ENCODE measurements at regions not wholly inside any gene's neighbourhood (a gene's known extent, or its start where the extent isn't known, plus 50 kb on each side); places are given as distances from the start of the nearest gene placed in this dataset.

DNA sequence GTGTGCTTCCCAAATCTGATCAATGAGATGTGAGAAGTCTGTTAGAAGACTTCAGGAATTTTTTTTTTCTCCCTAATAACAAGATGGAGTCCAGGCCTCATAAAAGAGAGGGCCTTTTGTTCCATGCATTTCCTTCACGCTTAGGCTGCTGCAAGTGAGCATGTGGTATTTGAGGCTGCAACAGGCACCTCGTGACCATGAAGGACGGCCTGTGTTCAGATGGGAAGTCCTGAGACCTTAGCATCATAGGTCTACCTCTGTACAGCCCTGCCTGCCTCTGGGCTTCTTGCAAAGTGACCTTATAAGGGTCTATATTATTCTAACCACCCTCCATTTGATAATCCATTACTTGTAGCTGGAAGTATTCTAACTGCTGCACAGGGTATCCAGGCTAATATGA is 86.6 kb downstream of the BOD1 start:
- TF ChIP-seq, protein P1, sequence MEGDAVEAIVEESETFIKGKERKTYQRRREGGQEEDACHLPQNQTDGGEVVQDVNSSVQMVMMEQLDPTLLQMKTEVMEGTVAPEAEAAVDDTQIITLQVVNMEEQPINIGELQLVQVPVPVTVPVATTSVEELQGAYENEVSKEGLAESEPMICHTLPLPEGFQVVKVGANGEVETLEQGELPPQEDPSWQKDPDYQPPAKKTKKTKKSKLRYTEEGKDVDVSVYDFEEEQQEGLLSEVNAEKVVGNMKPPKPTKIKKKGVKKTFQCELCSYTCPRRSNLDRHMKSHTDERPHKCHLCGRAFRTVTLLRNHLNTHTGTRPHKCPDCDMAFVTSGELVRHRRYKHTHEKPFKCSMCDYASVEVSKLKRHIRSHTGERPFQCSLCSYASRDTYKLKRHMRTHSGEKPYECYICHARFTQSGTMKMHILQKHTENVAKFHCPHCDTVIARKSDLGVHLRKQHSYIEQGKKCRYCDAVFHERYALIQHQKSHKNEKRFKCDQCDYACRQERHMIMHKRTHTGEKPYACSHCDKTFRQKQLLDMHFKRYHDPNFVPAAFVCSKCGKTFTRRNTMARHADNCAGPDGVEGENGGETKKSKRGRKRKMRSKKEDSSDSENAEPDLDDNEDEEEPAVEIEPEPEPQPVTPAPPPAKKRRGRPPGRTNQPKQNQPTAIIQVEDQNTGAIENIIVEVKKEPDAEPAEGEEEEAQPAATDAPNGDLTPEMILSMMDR (IDR thresholded peaks at IDR 0.05; ENCODE audit: unreplicated experiment) = no peak
- H3K36me3 Mint-ChIP-seq (ENCODE audit: low read depth, unreplicated experiment) = no peaks in the 10 kb centered on the region
- H3K4me3 Mint-ChIP-seq (ENCODE audit: unreplicated experiment) = no peak overlapping the region
- DNase-seq (ENCODE audit: low spot score) = no peak
- H3K9me3 Mint-ChIP-seq (ENCODE audit: unreplicated experiment) = no peaks in the 10 kb centered on the region
- no peaks in the 10 kb centered on the region for H3K4me1 Mint-ChIP-seq (ENCODE audit: unreplicated experiment)
- H3K27ac Mint-ChIP-seq (ENCODE audit: unreplicated experiment) = no peak overlapping the region
- peaks cover 3% of the 10 kb centered on the region for H3K27me3 Mint-ChIP-seq (ENCODE audit: unreplicated experiment)

DNA sequence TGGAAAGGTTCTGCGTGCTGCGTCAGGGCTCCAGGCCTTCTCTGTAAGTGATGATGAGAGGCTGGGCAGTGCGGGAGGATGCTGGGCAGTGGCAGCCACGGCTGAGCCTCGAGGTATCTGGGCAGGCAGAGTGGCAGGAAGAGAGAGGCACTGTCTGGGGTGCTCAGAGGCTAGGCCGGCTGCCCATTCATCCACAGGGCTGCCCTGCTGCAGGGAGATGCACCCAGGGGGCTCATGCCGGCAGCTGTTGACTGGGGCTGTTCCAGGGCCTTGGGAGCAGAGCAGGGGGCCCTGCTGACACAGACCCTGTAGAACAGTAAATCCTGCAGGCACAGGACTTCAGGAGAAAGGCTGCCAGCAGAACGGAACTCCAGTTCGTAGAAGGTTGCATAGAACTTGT is 88.8 kb downstream of the BOD1 start:
- H3K36me3 Mint-ChIP-seq (ENCODE audit: low read depth, unreplicated experiment) = no peaks in the 10 kb centered on the region
- TF ChIP-seq, protein P1 (IDR thresholded peaks at IDR 0.05; ENCODE audit: unreplicated experiment) = no peak

GRCh38 chr5:173524136-173524535 is 92.3 kb downstream of the BOD1 start:
- DNase-seq (ENCODE audit: low spot score) = no peak
- Mint-ChIP-seq H3K36me3 (ENCODE audit: low read depth, unreplicated experiment) (no peaks in the 10 kb centered on the region), H3K27me3 (ENCODE audit: unreplicated experiment) (no peaks in the 10 kb centered on the region), H3K9me3 (ENCODE audit: unreplicated experiment) (no peaks in the 10 kb centered on the region), H3K4me1 (ENCODE audit: unreplicated experiment) (no peaks in the 10 kb centered on the region), H3K4me3 (ENCODE audit: unreplicated experiment) (no peak overlapping the region), H3K27ac (ENCODE audit: unreplicated experiment) (no peak overlapping the region)
- TF ChIP-seq, protein P1 (IDR thresholded peaks at IDR 0.05; ENCODE audit: unreplicated experiment) = no peak

More for the DNA sequence above, 88.8 kb downstream of the BOD1 start:
- DNase-seq (ENCODE audit: low spot score) = no peak
- no peaks in the 10 kb centered on the region for H3K9me3 Mint-ChIP-seq (ENCODE audit: unreplicated experiment)
- H3K27me3 Mint-ChIP-seq (ENCODE audit: unreplicated experiment) = no peaks in the 10 kb centered on the region
- no peak overlapping the region for H3K27ac Mint-ChIP-seq (ENCODE audit: unreplicated experiment)
- H3K4me1 Mint-ChIP-seq (ENCODE audit: unreplicated experiment) = no peaks in the 10 kb centered on the region
- H3K4me3 Mint-ChIP-seq (ENCODE audit: unreplicated experiment) = no peak overlapping the region

GRCh38 chr5:173523388-173523787 is 93.1 kb downstream of the BOD1 start:
- Mint-ChIP-seq H3K27me3 (ENCODE audit: unreplicated experiment) (no peaks in the 10 kb centered on the region), H3K9me3 (ENCODE audit: unreplicated experiment) (no peaks in the 10 kb centered on the region), H3K4me3 (ENCODE audit: unreplicated experiment) (no peak overlapping the region), H3K4me1 (ENCODE audit: unreplicated experiment) (no peaks in the 10 kb centered on the region), H3K27ac (ENCODE audit: unreplicated experiment) (no peak overlapping the region), H3K36me3 (ENCODE audit: low read depth, unreplicated experiment) (no peaks in the 10 kb centered on the region)
- DNase-seq (ENCODE audit: low spot score) = no peak
- TF ChIP-seq, protein P1 (IDR thresholded peaks at IDR 0.05; ENCODE audit: unreplicated experiment) = no peak

- Mint-ChIP-seq H3K27me3 (ENCODE audit: unreplicated experiment) (no peaks in the 10 kb centered on the region), H3K4me3 (ENCODE audit: unreplicated experiment) (no peak overlapping the region), H3K4me1 (ENCODE audit: unreplicated experiment) (no peaks in the 10 kb centered on the region), H3K27ac (ENCODE audit: unreplicated experiment) (no peak overlapping the region), H3K9me3 (ENCODE audit: unreplicated experiment) (no peaks in the 10 kb centered on the region), H3K36me3 (ENCODE audit: low read depth, unreplicated experiment) (no peaks in the 10 kb centered on the region)
- DNase-seq (ENCODE audit: low spot score) = no peak
- TF ChIP-seq, protein P1 (IDR thresholded peaks at IDR 0.05; ENCODE audit: unreplicated experiment) = no peak
Observed at GRCh38 chr5:173522518-173522917, 93.9 kb downstream of the BOD1 start.

All from endothelial cell (in vitro differentiated cells).